ENCODE measurements at regions not wholly inside any gene's neighbourhood (a gene's known extent, or its start where the extent isn't known, plus 50 kb on each side); places are given as distances from the start of the nearest gene placed in this dataset.
"Not testable (repeated sequence)": the region's sequence is repeated elsewhere in the genome, so short reads cannot be mapped to it uniquely, and the experiment has no call there.

DNA sequence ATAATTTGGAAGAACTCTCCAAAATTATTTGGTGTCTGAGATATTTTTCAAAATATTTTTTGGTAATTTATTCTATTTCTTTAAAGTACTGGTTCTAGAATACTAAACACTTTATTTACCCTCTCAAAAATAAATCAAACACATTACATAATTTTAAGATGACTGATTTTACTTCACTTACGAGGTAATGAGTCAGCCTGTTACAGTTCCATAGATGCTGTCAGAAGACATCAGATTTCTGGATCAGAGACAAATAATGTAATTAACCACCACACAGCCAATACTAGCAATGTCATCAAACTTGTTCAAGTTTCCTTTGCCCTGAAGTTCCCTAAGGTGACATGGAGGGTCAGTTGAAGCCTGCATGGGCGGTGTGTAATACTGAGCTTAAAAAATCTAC is 106.1 kb upstream of the CDH9 start:
- DNase-seq = no peak

GRCh38 chr5:27140831-27141230 is 102.4 kb upstream of the CDH9 start:
- DNase-seq = no peak

DNA sequence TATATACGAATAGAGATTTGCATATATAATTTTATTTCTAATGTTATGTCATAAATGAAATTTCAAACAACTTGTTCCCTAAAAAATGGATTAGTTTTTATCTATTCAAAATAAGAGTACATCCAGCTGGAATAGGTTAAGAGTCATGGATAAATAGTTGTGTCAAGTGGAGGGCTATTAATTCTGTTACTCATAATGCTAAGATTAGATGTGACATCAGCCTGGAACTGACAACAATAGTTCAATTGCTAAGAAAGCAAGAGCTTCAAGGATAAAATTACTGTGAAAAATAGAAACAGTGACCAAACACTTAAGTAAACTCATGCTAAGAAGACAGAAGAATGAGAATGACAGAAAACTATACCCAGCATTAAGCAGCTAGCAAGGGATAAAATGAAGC is 92.2 kb upstream of the CDH9 start:
- DNase-seq = no peak

GRCh38 chr5:27129926-27130325 is 91.5 kb upstream of the CDH9 start:
- no peak for DNase-seq

GRCh38 chr5:27125856-27126255 is 87.5 kb upstream of the CDH9 start:
- no peak for DNase-seq

GRCh38 chr5:27124590-27124989 is 86.2 kb upstream of the CDH9 start:
- no peak for DNase-seq

DNA sequence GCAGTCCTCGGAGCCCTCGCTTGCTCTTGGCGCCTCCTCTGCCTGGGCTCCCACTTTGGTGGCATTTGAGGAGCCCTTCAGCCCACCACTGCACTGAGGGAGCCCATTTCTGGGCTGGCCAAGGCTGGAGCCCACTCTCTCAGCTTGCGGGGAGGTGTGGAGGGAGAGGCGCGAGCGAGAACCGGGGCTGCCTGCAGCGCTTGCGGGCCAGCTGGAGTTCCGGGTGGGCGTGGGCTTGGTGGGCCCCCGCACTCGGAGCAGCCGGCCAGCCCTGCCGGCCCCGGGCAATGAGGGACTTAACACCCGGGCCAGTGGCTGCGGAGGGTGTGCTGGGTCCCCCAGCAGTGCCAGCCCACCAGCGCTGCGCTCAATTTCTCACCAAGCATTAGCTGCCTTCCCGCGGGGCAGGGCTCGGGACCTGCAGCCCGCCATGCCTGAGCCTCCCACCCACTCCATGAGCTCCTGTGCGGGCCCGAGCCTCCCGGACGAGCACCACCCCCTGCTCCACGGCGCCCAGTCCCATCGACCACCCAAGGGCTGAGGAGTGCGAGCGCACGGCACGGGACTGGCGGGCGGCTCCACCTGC is 81.4 kb upstream of the CDH9 start:
- DNase-seq = not testable (repeated sequence)

DNA sequence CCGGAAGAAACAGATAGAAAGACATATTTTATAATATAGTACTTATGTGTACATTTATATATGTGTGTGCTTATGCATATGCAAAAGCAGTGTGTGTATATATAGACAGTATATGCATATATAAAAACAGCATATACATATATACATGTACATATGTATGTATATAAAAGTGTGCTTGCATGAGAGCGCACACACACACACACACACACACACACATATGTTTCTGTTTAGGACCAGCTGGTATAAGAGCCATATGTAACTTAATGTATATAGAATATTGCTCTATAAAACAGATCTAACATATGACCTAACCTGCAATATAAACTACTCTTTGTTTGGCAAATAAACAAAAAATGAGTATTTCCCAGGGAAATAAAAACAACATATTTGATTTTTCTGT is 65.1 kb upstream of the CDH9 start:
- no peak for DNase-seq

- not testable (repeated sequence) for DNase-seq
These were observed 57.4 kb upstream of the CDH9 start for GRCh38 chr5:27095761-27096160.

GRCh38 chr5:27093279-27093678 is 54.9 kb upstream of the CDH9 start:
- DNase-seq = no peak

- DNase-seq = no peak
These were observed 53.5 kb upstream of the CDH9 start for GRCh38 chr5:27091858-27092257.

GRCh38 chr5:27088822-27089221 is 50.4 kb upstream of the CDH9 start:
- DNase-seq = not testable (repeated sequence)
